Stomach smooth muscle (tissue), 2 donors: ENCODE measurements at regions not wholly inside any gene's neighbourhood (a gene's known extent, or its start where the extent isn't known, plus 50 kb on each side); places are given as distances from the start of the nearest gene placed in this dataset.

Experiments
- H3K27ac ChIP-seq: one replicate; pipeline ENCODE4 v1.7.0; 2013; ENCODE audit warnings: mild to moderate bottlenecking, low read length, inconsistent platforms
- H3K27me3 ChIP-seq, 2 donors: one replicate each; pipeline ENCODE4 v1.7.0; 2013; ENCODE audit warnings: low read length in 2 of 2; ENCODE audit not compliant: insufficient read depth in 2 of 2, control insufficient read depth in 1 of 2
- H3K36me3 ChIP-seq, 2 donors: one replicate each; pipeline ENCODE4 v1.7.0; 2013; ENCODE audit warnings: low read length in 2 of 2; ENCODE audit not compliant: control insufficient read depth in 2 of 2, insufficient read depth in 2 of 2
- H3K4me1 ChIP-seq: one replicate; pipeline ENCODE4 v1.7.0; 2013; ENCODE audit warnings: low read length; ENCODE audit not compliant: control insufficient read depth, insufficient read depth
- H3K4me3 ChIP-seq, 2 donors: one replicate each; pipeline ENCODE4 v1.7.0; 2013; ENCODE audit warnings: low read length in 2 of 2
- H3K9ac ChIP-seq, 2 donors: one replicate each; pipeline ENCODE4 v1.7.0; 2013; ENCODE audit warnings: low read length in 2 of 2, mild to moderate bottlenecking in 1 of 2
- H3K9me3 ChIP-seq, 2 donors: one replicate each; pipeline ENCODE4 v1.7.0; 2013; ENCODE audit warnings: low read length in 2 of 2; ENCODE audit not compliant: control insufficient read depth in 2 of 2
- donor health status: healthy.
- donor health status: Pancreatic carcinoma.

- no peak overlapping the region for H3K27ac ChIP-seq
These were observed 657.4 kb upstream of the ATXN8OS start for GRCh38 chr13:69450245-69450644.

GRCh38 chr13:69425235-69425634 lies 682.4 kb upstream of the ATXN8OS start:
- Histone ChIP-seq H3K9me3 (peaks cover 0 to 7% of the 10 kb centered on the region in 2 donors), H3K4me3 (no peak overlapping the region), H3K27ac (no peak overlapping the region), H3K9ac (no peak overlapping the region), H3K36me3 (no peaks in the 10 kb centered on the region), H3K4me1 (no peaks in the 10 kb centered on the region), H3K27me3 (no peaks in the 10 kb centered on the region)

More at GRCh38 chr13:69450245-69450644, 657.4 kb upstream of the ATXN8OS start:
- Histone ChIP-seq H3K27me3 (no peaks in the 10 kb centered on the region), H3K9me3 (no peaks in the 10 kb centered on the region), H3K9ac (no peak overlapping the region), H3K4me1 (no peaks in the 10 kb centered on the region), H3K4me3 (no peak overlapping the region), H3K36me3 (no peaks in the 10 kb centered on the region)

GRCh38 chr13:69423844-69424243 lies 683.8 kb upstream of the ATXN8OS start:
- Histone ChIP-seq H3K36me3 (no peaks in the 10 kb centered on the region), H3K4me3 (no peak overlapping the region), H3K9me3 (peaks cover 0 to 7% of the 10 kb centered on the region in 2 donors), H3K4me1 (no peaks in the 10 kb centered on the region), H3K27ac (no peak overlapping the region), H3K27me3 (no peaks in the 10 kb centered on the region), H3K9ac (no peak overlapping the region)

- no peaks in the 10 kb centered on the region for H3K36me3 ChIP-seq
- H3K4me1 ChIP-seq: no peaks in the 10 kb centered on the region
- no peak overlapping the region for H3K4me3 ChIP-seq
- no peaks in the 10 kb centered on the region for H3K9me3 ChIP-seq
- H3K9ac ChIP-seq: no peak overlapping the region
- no peaks in the 10 kb centered on the region for H3K27me3 ChIP-seq
- H3K27ac ChIP-seq: no peak overlapping the region
These were observed 689.3 kb upstream of the ATXN8OS start for GRCh38 chr13:69418319-69418718.

- Histone ChIP-seq H3K4me1 (no peaks in the 10 kb centered on the region), H3K27ac (no peak overlapping the region), H3K9ac (no peak overlapping the region), H3K36me3 (no peaks in the 10 kb centered on the region), H3K27me3 (no peaks in the 10 kb centered on the region), H3K4me3 (no peak overlapping the region), H3K9me3 (no peaks in the 10 kb centered on the region)
These were observed 696.9 kb upstream of the ATXN8OS start for GRCh38 chr13:69410761-69411160.

GRCh38 chr13:69391756-69392155 lies 715.9 kb upstream of the ATXN8OS start:
- no peak overlapping the region for H3K4me3 ChIP-seq
- no peaks in the 10 kb centered on the region for H3K27me3 ChIP-seq
- no peaks in the 10 kb centered on the region for H3K36me3 ChIP-seq
- no peaks in the 10 kb centered on the region for H3K4me1 ChIP-seq
- no peaks in the 10 kb centered on the region for H3K9me3 ChIP-seq
- no peak overlapping the region for H3K27ac ChIP-seq
- H3K9ac ChIP-seq: no peak overlapping the region

GRCh38 chr13:69389899-69390298 lies 717.7 kb upstream of the ATXN8OS start:
- Histone ChIP-seq H3K9me3 (no peaks in the 10 kb centered on the region), H3K4me1 (no peaks in the 10 kb centered on the region), H3K4me3 (no peak overlapping the region), H3K9ac (no peak overlapping the region), H3K36me3 (no peaks in the 10 kb centered on the region), H3K27me3 (no peaks in the 10 kb centered on the region), H3K27ac (no peak overlapping the region)

- no peak overlapping the region for H3K4me3 ChIP-seq
These were observed 733.7 kb upstream of the ATXN8OS start for GRCh38 chr13:69373747-69374425.

GRCh38 chr13:69363360-69363759 lies 744.3 kb upstream of the ATXN8OS start:
- Histone ChIP-seq H3K4me3 (no peak overlapping the region), H3K9me3 (no peaks in the 10 kb centered on the region), H3K27ac (no peak overlapping the region), H3K4me1 (no peaks in the 10 kb centered on the region), H3K27me3 (no peaks in the 10 kb centered on the region), H3K36me3 (no peaks in the 10 kb centered on the region), H3K9ac (no peak overlapping the region)

More at GRCh38 chr13:69373747-69374425, 733.7 kb upstream of the ATXN8OS start:
- Histone ChIP-seq H3K9ac (no peak overlapping the region), H3K27ac (no peak overlapping the region), H3K36me3 (no peaks in the 10 kb centered on the region), H3K4me1 (no peaks in the 10 kb centered on the region), H3K27me3 (no peaks in the 10 kb centered on the region), H3K9me3 (peaks cover 0 to 4% of the 10 kb centered on the region in 2 donors)

GRCh38 chr13:69331245-69331644 lies 776.4 kb upstream of the ATXN8OS start:
- H3K27me3 ChIP-seq: no peaks in the 10 kb centered on the region
- no peak overlapping the region for H3K4me3 ChIP-seq
- H3K9ac ChIP-seq: no peak overlapping the region
- H3K27ac ChIP-seq: no peak overlapping the region
- H3K9me3 ChIP-seq: no peaks in the 10 kb centered on the region
- no peaks in the 10 kb centered on the region for H3K36me3 ChIP-seq
- no peaks in the 10 kb centered on the region for H3K4me1 ChIP-seq

- Histone ChIP-seq H3K4me3 (no peak overlapping the region), H3K27me3 (no peaks in the 10 kb centered on the region), H3K36me3 (no peaks in the 10 kb centered on the region), H3K9ac (no peak overlapping the region), H3K9me3 (no peaks in the 10 kb centered on the region), H3K27ac (no peak overlapping the region), H3K4me1 (no peaks in the 10 kb centered on the region)
These were observed 783.3 kb upstream of the ATXN8OS start for GRCh38 chr13:69324090-69324886.
